H9 (cell line): ENCODE measurements at regions not wholly inside any gene's neighbourhood (a gene's known extent, or its start where the extent isn't known, plus 50 kb on each side); places are given as distances from the start of the nearest gene placed in this dataset.
A peak's percentile ranks its signal among the peaks of the same experiment; 100 is the strongest.

Experiments
- DNase-seq: peaks from one replicate; pipeline ENCODE4 v3.0.0-alpha.2; 2017
- H2AFZ ChIP-seq: one replicate; pipeline ENCODE4 v1.6.1; 2013; ENCODE audit warnings: mild to moderate bottlenecking, low read length, control low read depth, moderate library complexity
- H2AK5ac ChIP-seq: 2 replicates; pipeline ENCODE4 v1.6.1; 2013; ENCODE audit warnings: low read length, control low read depth, mixed read lengths; ENCODE audit not compliant: insufficient read length
- H2BK120ac ChIP-seq: one replicate; pipeline ENCODE4 v1.6.1; 2013; ENCODE audit warnings: low read depth, mild to moderate bottlenecking, low read length, control low read depth, inconsistent platforms; ENCODE audit not compliant: poor library complexity, severe bottlenecking
- H2BK12ac ChIP-seq: 2 replicates; pipeline ENCODE4 v1.6.1; 2013; ENCODE audit warnings: low read length, control low read depth, mixed read lengths, low read depth; ENCODE audit not compliant: insufficient read length
- H2BK15ac ChIP-seq: 2 replicates; pipeline ENCODE4 v1.6.1; 2013; ENCODE audit warnings: low read depth, low read length, control low read depth
- H2BK20ac ChIP-seq: one replicate; pipeline ENCODE4 v1.6.1; 2013; ENCODE audit warnings: low read depth, mild to moderate bottlenecking, low read length, control low read depth, inconsistent platforms; ENCODE audit not compliant: poor library complexity, severe bottlenecking
- H2BK5ac ChIP-seq: 2 replicates; pipeline ENCODE4 v1.6.1; 2013; ENCODE audit warnings: low read length, control low read depth, mixed read lengths; ENCODE audit not compliant: insufficient read length
- H3K14ac ChIP-seq: 2 replicates; pipeline ENCODE4 v1.6.1; 2013; ENCODE audit warnings: low read length, control low read depth; ENCODE audit not compliant: insufficient read depth
- H3K18ac ChIP-seq: 2 replicates; pipeline ENCODE4 v1.6.1; 2013; ENCODE audit warnings: low read depth, mild to moderate bottlenecking, mixed read lengths, low read length, control low read depth; ENCODE audit not compliant: insufficient read length
- H3K23ac ChIP-seq: 2 replicates; pipeline ENCODE4 v1.6.1; 2013; ENCODE audit warnings: low read length, control low read depth, mixed read lengths, low read depth; ENCODE audit not compliant: insufficient read length
- H3K23me2 ChIP-seq: 2 replicates; pipeline ENCODE4 v1.6.1; 2013; ENCODE audit warnings: low read depth, mild to moderate bottlenecking, mixed read lengths, low read length, control low read depth; ENCODE audit not compliant: insufficient read length, poor library complexity, severe bottlenecking
- H3K27ac ChIP-seq: 2 replicates; pipeline ENCODE4 v1.5.1; 2013; ENCODE audit warnings: low read length, control low read depth, mixed read lengths, low read depth; ENCODE audit not compliant: insufficient read length
- H3K27me3 ChIP-seq: 2 replicates; pipeline ENCODE4 v1.6.1; 2013; ENCODE audit warnings: low read length, control low read depth, inconsistent platforms; ENCODE audit not compliant: insufficient read depth
- H3K4ac ChIP-seq: 2 replicates; pipeline ENCODE4 v1.6.1; 2013; ENCODE audit warnings: low read depth, mild to moderate bottlenecking, control low read depth, inconsistent platforms, low read length, moderate library complexity
- H3K4me1 ChIP-seq: 2 replicates; pipeline ENCODE4 v1.6.1; 2013; ENCODE audit warnings: low read length, control low read depth, inconsistent platforms; ENCODE audit not compliant: insufficient read depth
- H3K4me2 ChIP-seq: 2 replicates; pipeline ENCODE4 v1.6.1; 2013; ENCODE audit warnings: low read length, control low read depth, mixed read lengths; ENCODE audit not compliant: insufficient read length, insufficient read depth
- H3K56ac ChIP-seq: 2 replicates; pipeline ENCODE4 v1.6.1; 2013; ENCODE audit warnings: low read depth, mild to moderate bottlenecking, mixed read lengths, low read length, control low read depth; ENCODE audit not compliant: insufficient read length
- H3K79me1 ChIP-seq: 2 replicates; pipeline ENCODE4 v1.6.1; 2013; ENCODE audit warnings: low read depth, mild to moderate bottlenecking, moderate library complexity, low read length, control low read depth, inconsistent platforms; ENCODE audit not compliant: insufficient read depth, poor library complexity, severe bottlenecking
- H3K79me2 ChIP-seq: 2 replicates; pipeline ENCODE4 v1.6.1; 2013; ENCODE audit warnings: low read length, control low read depth, inconsistent platforms; ENCODE audit not compliant: insufficient read depth
- H3K9ac ChIP-seq: 2 replicates; pipeline ENCODE4 v1.6.1; 2013; ENCODE audit warnings: low read length, control low read depth, mixed read lengths; ENCODE audit not compliant: insufficient read length; ENCODE audit errors: extremely low read depth
- H3K9me3 ChIP-seq: one replicate; pipeline ENCODE4 v1.6.1; 2013; ENCODE audit warnings: low read depth, low read length, inconsistent platforms; ENCODE audit not compliant: control insufficient read depth
- H3T11ph ChIP-seq: one replicate; pipeline ENCODE4 v1.6.1; 2013; ENCODE audit warnings: mild to moderate bottlenecking, low read length, control low read depth, inconsistent platforms
- H4K20me1 ChIP-seq: one replicate; pipeline ENCODE4 v1.6.1; 2013; ENCODE audit not compliant: control insufficient read depth, insufficient read length, insufficient read depth
- H4K5ac ChIP-seq: 2 replicates; pipeline ENCODE4 v1.6.1; 2013; ENCODE audit warnings: low read depth, mild to moderate bottlenecking, mixed read lengths, low read length, control low read depth; ENCODE audit not compliant: insufficient read length
- H4K8ac ChIP-seq: replicated peaks from 2 replicates; pipeline ENCODE4 v1.6.1; 2013; ENCODE audit warnings: low read length, control low read depth, mixed read lengths, low read depth; ENCODE audit not compliant: insufficient read length
- H4K91ac ChIP-seq: 2 replicates; pipeline ENCODE4 v1.6.1; 2013; ENCODE audit warnings: low read depth, mild to moderate bottlenecking, moderate library complexity, mixed read lengths, low read length, control low read depth; ENCODE audit not compliant: insufficient read length
- H3K27ac Mint-ChIP-seq, 3 experiments: 2 replicates in 2 of 3; 3 replicates in 1 of 3; pipeline ENCODE4 v1.8.0; 2020 to 2021; ENCODE audit warnings: mixed read lengths in 3 of 3, mild to moderate bottlenecking in 1 of 3, moderate library complexity in 1 of 3
- H3K27me3 Mint-ChIP-seq: 2 replicates; pipeline ENCODE4 v1.8.0; 2021; ENCODE audit warnings: low read depth, mild to moderate bottlenecking, moderate library complexity, mixed read lengths
- H3K36me3 Mint-ChIP-seq, 3 experiments: 2 replicates in 2 of 3; 3 replicates in 1 of 3; pipeline ENCODE4 v1.8.0; 2020 to 2021; ENCODE audit warnings: low read depth in 3 of 3, mixed read lengths in 3 of 3; ENCODE audit not compliant: insufficient read depth in 1 of 3
- H3K4me1 Mint-ChIP-seq, 2 experiments: 2 replicates each; pipeline ENCODE4 v1.8.0; 2020; ENCODE audit warnings: mixed read lengths in 2 of 2
- H3K4me3 Mint-ChIP-seq, 2 experiments: 2 replicates in 1 of 2; 3 replicates in 1 of 2; pipeline ENCODE4 v1.8.0; 2020 to 2021; ENCODE audit warnings: mild to moderate bottlenecking in 2 of 2, mixed read lengths in 2 of 2, moderate library complexity in 1 of 2
- H3K9me3 Mint-ChIP-seq, 2 experiments: 2 replicates in 1 of 2; 3 replicates in 1 of 2; pipeline ENCODE4 v1.8.0; 2020; ENCODE audit warnings: mild to moderate bottlenecking in 2 of 2, mixed read lengths in 2 of 2, moderate library complexity in 1 of 2
- CTCF ChIP-seq: fragments of 200-600 bp; sonication (generic); conservative IDR thresholded peaks from 3 replicates; pipeline ENCODE4 v1.8.0; 2021; ENCODE audit warnings: antibody characterized with exemption, mild to moderate bottlenecking
- WGBS: extraction: QIAGEN DNeasy Blood & Tissue Kit; methylation state at CpG from one replicate; pipeline ENCODE4 v1.1.7; 2013; ENCODE audit warnings: missing lambda C conversion rate, low lambda C conversion rate, mixed read lengths; ENCODE audit not compliant: insufficient read length; ENCODE audit errors: extremely low coverage; 5-methylcytosine and 5-hydroxymethylcytosine counted together

GRCh38 chr4:3856604-3857204 is 90.5 kb downstream of the ADRA2C start:
- H3K4me2 ChIP-seq, result no peak overlapping the region
- H3K4me3 Mint-ChIP-seq, result no peak overlapping the region; a peak in 1 of 5 replicates
- no peak overlapping the region for H3K56ac ChIP-seq
- H3K4ac ChIP-seq, result no peak overlapping the region
- no peak overlapping the region for H3K18ac ChIP-seq
- H3K4me1 Mint-ChIP-seq, result peaks cover 35 to 52% of the 10 kb centered on the region in 2 experiments
- no peaks in the 10 kb centered on the region; a peak in 1 of 5 replicates for H3K9me3 Mint-ChIP-seq
- H3K27me3 Mint-ChIP-seq, result peaks cover 17% of the 10 kb centered on the region
- no peak overlapping the region for H3K9ac ChIP-seq
- H3K4me1 ChIP-seq, result peaks cover 7% of the 10 kb centered on the region
- no peaks in the 10 kb centered on the region for H3K23me2 ChIP-seq
- H2BK15ac ChIP-seq, result no peak overlapping the region
- peak overlapping the region; percentile 16; the same call in 1 of the 2 replicates for H3K14ac ChIP-seq
- no peak for DNase-seq
- no peak overlapping the region for H4K91ac ChIP-seq
- WGBS, result no CpG with 5 or more reads among the region's 8 CpGs
- H3K27me3 ChIP-seq, result no peaks in the 10 kb centered on the region
- peak overlapping the region in 1 of 3 experiments; percentile 37; a peak in 2 of 7 replicates for H3K27ac Mint-ChIP-seq
- H3K23ac ChIP-seq, result no peak overlapping the region
- H3K79me1 ChIP-seq, result no peaks in the 10 kb centered on the region
- no peak overlapping the region for H4K8ac ChIP-seq
- H3K9me3 ChIP-seq, result no peaks in the 10 kb centered on the region
- H2AFZ ChIP-seq, result no peak overlapping the region
- H4K20me1 ChIP-seq, result no peaks in the 10 kb centered on the region
- H3K27ac ChIP-seq, result no peak overlapping the region
- no peaks in the 10 kb centered on the region; a peak in 1 of 7 replicates for H3K36me3 Mint-ChIP-seq
- no peak overlapping the region for H4K5ac ChIP-seq
- no peak overlapping the region for H3T11ph ChIP-seq
- no peaks in the 10 kb centered on the region for H3K79me2 ChIP-seq
- no peak overlapping the region for H2BK12ac ChIP-seq
- TF ChIP-seq CTCF, result no peak
- no peak overlapping the region for H2AK5ac ChIP-seq
- H2BK120ac ChIP-seq, result no peak overlapping the region
- H2BK20ac ChIP-seq, result no peak overlapping the region
- no peak overlapping the region for H2BK5ac ChIP-seq
